K562 (cell line): ENCODE measurements at regions not wholly inside any gene's neighbourhood (a gene's known extent, or its start where the extent isn't known, plus 50 kb on each side); places are given as distances from the start of the nearest gene placed in this dataset.

Source experiments
- ADNP ChIP-seq: fragments of 200-800 bp; sonication (Bioruptor generic); IDR thresholded peaks from 2 replicates; pipeline ENCODE4 v1.6.1; 2016; ENCODE audit warnings: missing genetic modification characterization, missing compliant biosample characterization
- CAMTA2 ChIP-seq: fragments of 250-450 bp; sonication (Bioruptor Pico); conservative IDR thresholded peaks from 2 replicates; pipeline ENCODE4 v1.5.1; 2022
- ELF4 ChIP-seq: fragments of 450-650 bp; formaldehyde crosslinking; IDR thresholded peaks from 2 replicates; pipeline ENCODE4 v1.4.0; 2022; ENCODE audit warnings: missing genetic modification characterization
- SIRT6 ChIP-seq: IDR thresholded peaks from one replicate; pipeline ENCODE4 v1.6.1; 2012; ENCODE audit warnings: low read depth, mild to moderate bottlenecking, control low read depth, inconsistent platforms, low read length, moderate library complexity
- TCF7 ChIP-seq: sonication (generic); IDR thresholded peaks from 2 replicates; pipeline ENCODE4 v1.6.1; 2016; ENCODE audit warnings: antibody characterized with exemption, borderline replicate concordance
- TGIF2 ChIP-seq: sonication (generic); formaldehyde crosslinking; IDR thresholded peaks from 2 replicates; pipeline ENCODE4 v1.8.1; 2022; ENCODE audit warnings: mild to moderate bottlenecking, missing genetic modification reagents, moderate library complexity
- TRIM24 ChIP-seq, 2 experiments: fragments of 450-650 bp; IDR thresholded peaks; 2 replicates each; pipeline ENCODE4 v1.6.1; 2016
- ZFP1 ChIP-seq: fragments of 450-650 bp; formaldehyde crosslinking; IDR thresholded peaks from 2 replicates; pipeline ENCODE4 v1.4.0; 2020; ENCODE audit warnings: mild to moderate bottlenecking, mixed read lengths
- TF ChIP-seq, protein P1 (sequence below), 3 experiments: IDR thresholded peaks in 2 of 3; conservative IDR thresholded peaks in 1 of 3; 2 replicates each; pipeline ENCODE4 v1.5.1; 2011 to 2012; ENCODE audit warnings: low read length in 3 of 3, mild to moderate bottlenecking in 3 of 3, control low read depth in 2 of 3, improper control_type of control experiment in 1 of 3, inconsistent platforms in 1 of 3, low read depth in 1 of 3, mixed read lengths in 1 of 3, moderate library complexity in 1 of 3; ENCODE audit not compliant: insufficient read depth in 2 of 3
- TF ChIP-seq, protein P2 (sequence below): sonication (generic); formaldehyde crosslinking; IDR thresholded peaks from 2 replicates; pipeline ENCODE4 v1.8.1; 2023; ENCODE audit warnings: mild to moderate bottlenecking, missing genetic modification reagents, moderate library complexity
- TF ChIP-seq, protein P3 (sequence below): sonication (generic); formaldehyde crosslinking; IDR thresholded peaks from 2 replicates; pipeline ENCODE4 v1.8.1; 2023; ENCODE audit warnings: mild to moderate bottlenecking, missing genetic modification reagents

DNA sequence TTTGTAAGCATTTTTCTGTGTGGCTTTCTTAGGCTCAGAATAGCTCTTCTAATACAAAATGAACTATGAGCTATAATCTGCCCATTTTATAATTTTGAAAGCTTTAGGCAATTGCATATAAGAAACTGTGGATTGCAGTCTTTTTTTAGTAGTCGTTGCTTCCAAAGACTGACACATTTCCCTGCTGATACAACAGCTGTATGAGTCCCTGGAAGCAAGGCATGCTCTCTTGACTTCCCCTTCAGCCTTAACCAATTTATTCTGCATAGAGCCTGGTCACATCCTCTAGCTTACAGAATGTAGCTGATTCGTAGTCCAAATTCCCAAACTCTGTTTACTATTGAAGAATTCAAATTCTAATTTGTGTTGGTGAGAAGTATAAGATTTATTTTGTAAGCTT, 155.3 kb upstream of the EYA4 start:
- TF ChIP-seq ZFP1 (CRISPR knock-in tag) (no peak), TRIM24 (IDR thresholded peaks at IDR 0.05) (no peak), SIRT6 (no peak), ELF4 (CRISPR knock-in tag) (no peak), ADNP (tag) (no peak), TGIF2 (CRISPR knock-in tag) (no peak), CAMTA2 (CRISPR knock-in tag) (no peak), TCF7 (no peak)
- TF ChIP-seq, protein P1, sequence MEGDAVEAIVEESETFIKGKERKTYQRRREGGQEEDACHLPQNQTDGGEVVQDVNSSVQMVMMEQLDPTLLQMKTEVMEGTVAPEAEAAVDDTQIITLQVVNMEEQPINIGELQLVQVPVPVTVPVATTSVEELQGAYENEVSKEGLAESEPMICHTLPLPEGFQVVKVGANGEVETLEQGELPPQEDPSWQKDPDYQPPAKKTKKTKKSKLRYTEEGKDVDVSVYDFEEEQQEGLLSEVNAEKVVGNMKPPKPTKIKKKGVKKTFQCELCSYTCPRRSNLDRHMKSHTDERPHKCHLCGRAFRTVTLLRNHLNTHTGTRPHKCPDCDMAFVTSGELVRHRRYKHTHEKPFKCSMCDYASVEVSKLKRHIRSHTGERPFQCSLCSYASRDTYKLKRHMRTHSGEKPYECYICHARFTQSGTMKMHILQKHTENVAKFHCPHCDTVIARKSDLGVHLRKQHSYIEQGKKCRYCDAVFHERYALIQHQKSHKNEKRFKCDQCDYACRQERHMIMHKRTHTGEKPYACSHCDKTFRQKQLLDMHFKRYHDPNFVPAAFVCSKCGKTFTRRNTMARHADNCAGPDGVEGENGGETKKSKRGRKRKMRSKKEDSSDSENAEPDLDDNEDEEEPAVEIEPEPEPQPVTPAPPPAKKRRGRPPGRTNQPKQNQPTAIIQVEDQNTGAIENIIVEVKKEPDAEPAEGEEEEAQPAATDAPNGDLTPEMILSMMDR (IDR thresholded peaks at IDR 0.05 in 2 of 3, conservative IDR thresholded peaks at IDR 0.05 in 1 of 3; ENCODE audit: insufficient read depth in 2 of 3, low read depth in 1 of 3, low read length in 3 of 3): no peak
- TF ChIP-seq, protein P2, sequence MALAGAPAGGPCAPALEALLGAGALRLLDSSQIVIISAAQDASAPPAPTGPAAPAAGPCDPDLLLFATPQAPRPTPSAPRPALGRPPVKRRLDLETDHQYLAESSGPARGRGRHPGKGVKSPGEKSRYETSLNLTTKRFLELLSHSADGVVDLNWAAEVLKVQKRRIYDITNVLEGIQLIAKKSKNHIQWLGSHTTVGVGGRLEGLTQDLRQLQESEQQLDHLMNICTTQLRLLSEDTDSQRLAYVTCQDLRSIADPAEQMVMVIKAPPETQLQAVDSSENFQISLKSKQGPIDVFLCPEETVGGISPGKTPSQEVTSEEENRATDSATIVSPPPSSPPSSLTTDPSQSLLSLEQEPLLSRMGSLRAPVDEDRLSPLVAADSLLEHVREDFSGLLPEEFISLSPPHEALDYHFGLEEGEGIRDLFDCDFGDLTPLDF (CRISPR knock-in tag): no peak
- TF ChIP-seq, protein P3, sequence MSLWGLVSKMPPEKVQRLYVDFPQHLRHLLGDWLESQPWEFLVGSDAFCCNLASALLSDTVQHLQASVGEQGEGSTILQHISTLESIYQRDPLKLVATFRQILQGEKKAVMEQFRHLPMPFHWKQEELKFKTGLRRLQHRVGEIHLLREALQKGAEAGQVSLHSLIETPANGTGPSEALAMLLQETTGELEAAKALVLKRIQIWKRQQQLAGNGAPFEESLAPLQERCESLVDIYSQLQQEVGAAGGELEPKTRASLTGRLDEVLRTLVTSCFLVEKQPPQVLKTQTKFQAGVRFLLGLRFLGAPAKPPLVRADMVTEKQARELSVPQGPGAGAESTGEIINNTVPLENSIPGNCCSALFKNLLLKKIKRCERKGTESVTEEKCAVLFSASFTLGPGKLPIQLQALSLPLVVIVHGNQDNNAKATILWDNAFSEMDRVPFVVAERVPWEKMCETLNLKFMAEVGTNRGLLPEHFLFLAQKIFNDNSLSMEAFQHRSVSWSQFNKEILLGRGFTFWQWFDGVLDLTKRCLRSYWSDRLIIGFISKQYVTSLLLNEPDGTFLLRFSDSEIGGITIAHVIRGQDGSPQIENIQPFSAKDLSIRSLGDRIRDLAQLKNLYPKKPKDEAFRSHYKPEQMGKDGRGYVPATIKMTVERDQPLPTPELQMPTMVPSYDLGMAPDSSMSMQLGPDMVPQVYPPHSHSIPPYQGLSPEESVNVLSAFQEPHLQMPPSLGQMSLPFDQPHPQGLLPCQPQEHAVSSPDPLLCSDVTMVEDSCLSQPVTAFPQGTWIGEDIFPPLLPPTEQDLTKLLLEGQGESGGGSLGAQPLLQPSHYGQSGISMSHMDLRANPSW (CRISPR knock-in tag): no peak
